Muscle layer of duodenum (tissue), 2 donors: ENCODE measurements at regions not wholly inside any gene's neighbourhood (a gene's known extent, or its start where the extent isn't known, plus 50 kb on each side); places are given as distances from the start of the nearest gene placed in this dataset.
"Not testable (repeated sequence)": the region's sequence is repeated elsewhere in the genome, so short reads cannot be mapped to it uniquely, and the experiment has no call there.

Experiments used
- H3K27ac ChIP-seq: one replicate; pipeline ENCODE4 v1.7.0; 2013; ENCODE audit warnings: mild to moderate bottlenecking, low read length
- H3K27me3 ChIP-seq: one replicate; pipeline ENCODE4 v1.7.0; 2013; ENCODE audit warnings: low read depth, mild to moderate bottlenecking, control low read depth, low read length
- H3K36me3 ChIP-seq, 2 donors: one replicate each; pipeline ENCODE4 v1.7.0; 2013; ENCODE audit warnings: low read length in 2 of 2, control low read depth in 1 of 2, mild to moderate bottlenecking in 1 of 2; ENCODE audit not compliant: insufficient read depth in 2 of 2, control insufficient read depth in 1 of 2
- H3K4me1 ChIP-seq, 2 donors: one replicate each; pipeline ENCODE4 v1.7.0; 2013; ENCODE audit warnings: low read length in 2 of 2, mild to moderate bottlenecking in 2 of 2, control low read depth in 1 of 2, moderate library complexity in 1 of 2; ENCODE audit not compliant: insufficient read depth in 2 of 2, control insufficient read depth in 1 of 2
- H3K4me3 ChIP-seq, 2 donors: one replicate each; pipeline ENCODE4 v1.7.0; 2013; ENCODE audit warnings: low read length in 2 of 2, low read depth in 1 of 2, mild to moderate bottlenecking in 1 of 2
- H3K9me3 ChIP-seq, 2 donors: one replicate each; pipeline ENCODE4 v1.7.0; 2013; ENCODE audit warnings: low read length in 2 of 2, control low read depth in 1 of 2, mild to moderate bottlenecking in 1 of 2; ENCODE audit not compliant: control insufficient read depth in 1 of 2
- donor health status: healthy.

- H3K9me3 ChIP-seq, result peaks cover 0 to 14% of the 10 kb centered on the region in 2 donors
- no peak overlapping the region for H3K27ac ChIP-seq
- H3K4me1 ChIP-seq, result no peaks in the 10 kb centered on the region
- no peak overlapping the region for H3K4me3 ChIP-seq
- no peaks in the 10 kb centered on the region for H3K27me3 ChIP-seq
- H3K36me3 ChIP-seq, result no peaks in the 10 kb centered on the region
Observed at GRCh38 chr13:55159765-55160164, 1981.0 kb upstream of the PRR20A start.

GRCh38 chr13:55160867-55161266, 1979.9 kb upstream of the PRR20A start:
- Histone ChIP-seq H3K4me1 (no peaks in the 10 kb centered on the region), H3K36me3 (no peaks in the 10 kb centered on the region), H3K9me3 (peaks cover 0 to 9% of the 10 kb centered on the region in 2 donors), H3K27me3 (no peaks in the 10 kb centered on the region), H3K27ac (no peak overlapping the region), H3K4me3 (no peak overlapping the region)

- not testable (repeated sequence) for H3K36me3 ChIP-seq, H3K27me3 ChIP-seq, H3K27ac ChIP-seq, H3K9me3 ChIP-seq, H3K4me1 ChIP-seq, H3K4me3 ChIP-seq
Observed at GRCh38 chr13:55178582-55178981, 1962.1 kb upstream of the PRR20A start.

GRCh38 chr13:55190996-55191395, 1949.7 kb upstream of the PRR20A start:
- no peak overlapping the region for H3K4me3 ChIP-seq
- no peaks in the 10 kb centered on the region for H3K27me3 ChIP-seq
- no peak overlapping the region for H3K27ac ChIP-seq
- H3K9me3 ChIP-seq, result no peaks in the 10 kb centered on the region
- H3K4me1 ChIP-seq, result no peaks in the 10 kb centered on the region
- H3K36me3 ChIP-seq, result no peaks in the 10 kb centered on the region

GRCh38 chr13:55199134-55199533, 1941.6 kb upstream of the PRR20A start:
- H3K27ac ChIP-seq, result no peak overlapping the region
- no peaks in the 10 kb centered on the region for H3K4me1 ChIP-seq
- H3K9me3 ChIP-seq, result no peaks in the 10 kb centered on the region
- no peaks in the 10 kb centered on the region for H3K27me3 ChIP-seq
- H3K36me3 ChIP-seq, result no peaks in the 10 kb centered on the region
- no peak overlapping the region for H3K4me3 ChIP-seq

GRCh38 chr13:55214841-55215345, 1925.8 kb upstream of the PRR20A start:
- no peaks in the 10 kb centered on the region for H3K27me3 ChIP-seq
- no peak overlapping the region for H3K4me3 ChIP-seq
- no peaks in the 10 kb centered on the region for H3K36me3 ChIP-seq
- no peak overlapping the region for H3K27ac ChIP-seq
- H3K4me1 ChIP-seq, result no peaks in the 10 kb centered on the region
- H3K9me3 ChIP-seq, result no peaks in the 10 kb centered on the region

GRCh38 chr13:55219538-55219937, 1921.2 kb upstream of the PRR20A start:
- H3K27ac ChIP-seq, result no peak overlapping the region
- H3K9me3 ChIP-seq, result no peaks in the 10 kb centered on the region
- H3K36me3 ChIP-seq, result no peaks in the 10 kb centered on the region
- no peak overlapping the region for H3K4me3 ChIP-seq
- H3K4me1 ChIP-seq, result no peaks in the 10 kb centered on the region
- no peaks in the 10 kb centered on the region for H3K27me3 ChIP-seq

GRCh38 chr13:55229906-55230569, 1910.7 kb upstream of the PRR20A start:
- no peaks in the 10 kb centered on the region for H3K27me3 ChIP-seq
- no peaks in the 10 kb centered on the region for H3K4me1 ChIP-seq

GRCh38 chr13:55230570-55230908, 1910.2 kb upstream of the PRR20A start:
- Histone ChIP-seq H3K27me3 (no peaks in the 10 kb centered on the region), H3K36me3 (no peaks in the 10 kb centered on the region), H3K4me3 (no peak overlapping the region), H3K27ac (no peak overlapping the region), H3K9me3 (no peaks in the 10 kb centered on the region), H3K4me1 (no peaks in the 10 kb centered on the region)

More at GRCh38 chr13:55229906-55230569, 1910.7 kb upstream of the PRR20A start:
- Histone ChIP-seq H3K36me3 (no peaks in the 10 kb centered on the region), H3K4me3 (no peak overlapping the region), H3K9me3 (no peaks in the 10 kb centered on the region), H3K27ac (no peak overlapping the region)

- no peaks in the 10 kb centered on the region for H3K27me3 ChIP-seq
- H3K27ac ChIP-seq, result no peak overlapping the region
- no peaks in the 10 kb centered on the region for H3K9me3 ChIP-seq
- no peak overlapping the region for H3K4me3 ChIP-seq
- H3K36me3 ChIP-seq, result no peaks in the 10 kb centered on the region
- H3K4me1 ChIP-seq, result no peaks in the 10 kb centered on the region
Observed at GRCh38 chr13:55234311-55234710, 1906.4 kb upstream of the PRR20A start.

GRCh38 chr13:55245005-55245644, 1895.6 kb upstream of the PRR20A start:
- no peak overlapping the region for H3K27ac ChIP-seq
- peaks cover 0 to 9% of the 10 kb centered on the region in 2 donors for H3K9me3 ChIP-seq
- no peaks in the 10 kb centered on the region for H3K36me3 ChIP-seq
- H3K27me3 ChIP-seq, result no peaks in the 10 kb centered on the region
- H3K4me1 ChIP-seq, result no peaks in the 10 kb centered on the region
- H3K4me3 ChIP-seq, result no peak overlapping the region

GRCh38 chr13:55255236-55255635, 1885.5 kb upstream of the PRR20A start:
- H3K4me3 ChIP-seq, result no peak overlapping the region
- no peak overlapping the region for H3K27ac ChIP-seq
- no peaks in the 10 kb centered on the region for H3K36me3 ChIP-seq
- H3K4me1 ChIP-seq, result no peaks in the 10 kb centered on the region
- no peaks in the 10 kb centered on the region for H3K9me3 ChIP-seq
- no peaks in the 10 kb centered on the region for H3K27me3 ChIP-seq
